IMR-90 (cell line): ENCODE measurements at regions not wholly inside any gene's neighbourhood (a gene's known extent, or its start where the extent isn't known, plus 50 kb on each side); places are given as distances from the start of the nearest gene placed in this dataset.

Source experiments
- BHLHE40 ChIP-seq: fragments of 150-350 bp; IDR thresholded peaks from 2 replicates; pipeline ENCODE4 v1.6.1; 2016; ENCODE audit warnings: mild to moderate bottlenecking, low read depth, low read length
- CEBPB ChIP-seq: IDR thresholded peaks from 2 replicates; pipeline ENCODE4 v1.6.1; 2012; ENCODE audit warnings: low read depth, low read length, improper control_type of control experiment
- CTCF ChIP-seq: conservative IDR thresholded peaks from 2 replicates; pipeline ENCODE4 v1.5.1; 2012; ENCODE audit warnings: mild to moderate bottlenecking, low read depth, low read length, improper control_type of control experiment
- ELK1 ChIP-seq: fragments of 150-350 bp; IDR thresholded peaks from 2 replicates; pipeline ENCODE4 v1.6.1; 2016; ENCODE audit warnings: low read depth, mild to moderate bottlenecking, low read length, moderate library complexity, borderline replicate concordance
- FOS ChIP-seq: fragments of 150-350 bp; IDR thresholded peaks from 2 replicates; pipeline ENCODE4 v1.6.1; 2016; ENCODE audit warnings: low read depth, low read length
- MAZ ChIP-seq: IDR thresholded peaks from 2 replicates; pipeline ENCODE4 v1.6.1; 2012; ENCODE audit warnings: low read depth, mild to moderate bottlenecking, low read length, improper control_type of control experiment, moderate library complexity, borderline replicate concordance
- NFE2L2 ChIP-seq: fragments of 150-350 bp; IDR thresholded peaks from 2 replicates; pipeline ENCODE4 v1.6.1; 2016; ENCODE audit warnings: low read depth, mild to moderate bottlenecking, low read length
- POLR2A ChIP-seq: IDR thresholded peaks from 2 replicates; pipeline ENCODE4 v1.6.1; 2012; ENCODE audit warnings: mild to moderate bottlenecking, low read depth, low read length
- RAD21 ChIP-seq: IDR thresholded peaks from 2 replicates; pipeline ENCODE4 v1.6.1; 2012; ENCODE audit warnings: low read length, improper control_type of control experiment
- RCOR1 ChIP-seq: IDR thresholded peaks from 2 replicates; pipeline ENCODE4 v1.6.1; 2012; ENCODE audit warnings: mild to moderate bottlenecking, low read length, improper control_type of control experiment; ENCODE audit not compliant: insufficient replicate concordance
- RFX5 ChIP-seq: IDR thresholded peaks from 2 replicates; pipeline ENCODE4 v1.8.0; 2012; ENCODE audit warnings: low read depth, mild to moderate bottlenecking, low read length, moderate library complexity
- SMC3 ChIP-seq: fragments of 150-350 bp; IDR thresholded peaks from 2 replicates; pipeline ENCODE4 v1.6.1; 2016; ENCODE audit warnings: low read depth, mild to moderate bottlenecking, antibody characterized with exemption, low read length, moderate library complexity
- USF2 ChIP-seq: fragments of 150-350 bp; IDR thresholded peaks from 2 replicates; pipeline ENCODE4 v1.6.1; 2017; ENCODE audit warnings: mild to moderate bottlenecking, antibody characterized with exemption, low read length, low read depth

- TF ChIP-seq CTCF (no peak), CEBPB (no peak), FOS (no peak), POLR2A (no peak), RAD21 (no peak), USF2 (no peak), RFX5 (no peak), SMC3 (no peak), BHLHE40 (no peak), RCOR1 (no peak), MAZ (no peak), ELK1 (no peak), NFE2L2 (no peak)
Observed at GRCh38 chr17:83170571-83171260, 91.3 kb downstream of the METRNL start.
